GM18951 (cell line): ENCODE measurements at regions not wholly inside any gene's neighbourhood (a gene's known extent, or its start where the extent isn't known, plus 50 kb on each side); places are given as distances from the start of the nearest gene placed in this dataset.
"Not testable (repeated sequence)": the region's sequence is repeated elsewhere in the genome, so short reads cannot be mapped to it uniquely, and the experiment has no call there.

Experiments used
- POLR2A ChIP-seq: IDR thresholded peaks from 4 replicates; pipeline ENCODE4 v1.6.1; 2011; ENCODE audit warnings: mild to moderate bottlenecking; ENCODE audit not compliant: insufficient read length, insufficient read depth; ENCODE audit errors: extremely low read depth
- in situ Hi-C: fragments of 300-500 bp; cut with MboI; formaldehyde crosslinking; loops from one replicate; pipeline ENCODE4 v1.12.0; 2022; ENCODE audit warnings: low sequenced_read_pairs, mixed read lengths, inconsistent platforms; ENCODE audit not compliant: unreplicated experiment

GRCh38 chr11:81270686-81271085 lies 1463.0 kb downstream of the FAM181B start:
- TF ChIP-seq POLR2A: no peak
- in situ Hi-C loops: no loop called here

GRCh38 chr11:81267246-81267645 lies 1466.4 kb downstream of the FAM181B start:
- TF ChIP-seq POLR2A: no peak
- in situ Hi-C loops: no loop called here

GRCh38 chr11:81259471-81259870 lies 1474.2 kb downstream of the FAM181B start:
- in situ Hi-C loops: no loop called here
- TF ChIP-seq POLR2A: no peak

- in situ Hi-C loops: no loop called here
- no peak for TF ChIP-seq POLR2A
These were observed 1477.8 kb downstream of the FAM181B start for GRCh38 chr11:81255895-81256294.

- TF ChIP-seq POLR2A: no peak
- in situ Hi-C loops: no loop called here
These were observed 1480.4 kb downstream of the FAM181B start for GRCh38 chr11:81253244-81253643.

- in situ Hi-C loops: no loop called here
- TF ChIP-seq POLR2A: no peak
These were observed 1486.7 kb downstream of the FAM181B start for GRCh38 chr11:81246941-81247340.

- no peak for TF ChIP-seq POLR2A
- in situ Hi-C loops: no loop called here
These were observed 1487.9 kb downstream of the FAM181B start for GRCh38 chr11:81245791-81246190.

- no peak for TF ChIP-seq POLR2A
- in situ Hi-C loops: no loop called here
These were observed 1491.9 kb downstream of the FAM181B start for GRCh38 chr11:81241672-81242275.

- TF ChIP-seq POLR2A: no peak
These were observed 1496.5 kb downstream of the FAM181B start for GRCh38 chr11:81237139-81237538.

GRCh38 chr11:81227409-81227808 lies 1506.3 kb downstream of the FAM181B start:
- in situ Hi-C loops: not testable (repeated sequence)

More at GRCh38 chr11:81237139-81237538, 1496.5 kb downstream of the FAM181B start:
- in situ Hi-C loops: no loop called here

GRCh38 chr11:81224396-81224795 lies 1509.3 kb downstream of the FAM181B start:
- TF ChIP-seq POLR2A: no peak
- in situ Hi-C loops: no loop called here

- TF ChIP-seq POLR2A: no peak
- in situ Hi-C loops: no loop called here
These were observed 1511.2 kb downstream of the FAM181B start for GRCh38 chr11:81222491-81222890.

GRCh38 chr11:81220146-81220895 lies 1513.3 kb downstream of the FAM181B start:
- in situ Hi-C loops: no loop called here
- no peak for TF ChIP-seq POLR2A

GRCh38 chr11:81219661-81220060 lies 1514.0 kb downstream of the FAM181B start:
- in situ Hi-C loops: no loop called here
- no peak for TF ChIP-seq POLR2A

- in situ Hi-C loops: no loop called here
- no peak for TF ChIP-seq POLR2A
These were observed 1515.2 kb downstream of the FAM181B start for GRCh38 chr11:81218440-81218839.

GRCh38 chr11:81211050-81211449 lies 1522.6 kb downstream of the FAM181B start:
- no peak for TF ChIP-seq POLR2A
- in situ Hi-C loops: no loop called here
